ENCODE measurements at regions not wholly inside any gene's neighbourhood (a gene's known extent, or its start where the extent isn't known, plus 50 kb on each side); places are given as distances from the start of the nearest gene placed in this dataset.

- no peak for TF ChIP-seq CTCF (IDR thresholded peaks at IDR 0.05)
- TF ChIP-seq EP300 (IDR thresholded peaks at IDR 0.05; ENCODE audit: borderline replicate concordance in 1 of 2, low read depth in 1 of 2, low read length in 1 of 2): no peak
- TF ChIP-seq, protein P1, sequence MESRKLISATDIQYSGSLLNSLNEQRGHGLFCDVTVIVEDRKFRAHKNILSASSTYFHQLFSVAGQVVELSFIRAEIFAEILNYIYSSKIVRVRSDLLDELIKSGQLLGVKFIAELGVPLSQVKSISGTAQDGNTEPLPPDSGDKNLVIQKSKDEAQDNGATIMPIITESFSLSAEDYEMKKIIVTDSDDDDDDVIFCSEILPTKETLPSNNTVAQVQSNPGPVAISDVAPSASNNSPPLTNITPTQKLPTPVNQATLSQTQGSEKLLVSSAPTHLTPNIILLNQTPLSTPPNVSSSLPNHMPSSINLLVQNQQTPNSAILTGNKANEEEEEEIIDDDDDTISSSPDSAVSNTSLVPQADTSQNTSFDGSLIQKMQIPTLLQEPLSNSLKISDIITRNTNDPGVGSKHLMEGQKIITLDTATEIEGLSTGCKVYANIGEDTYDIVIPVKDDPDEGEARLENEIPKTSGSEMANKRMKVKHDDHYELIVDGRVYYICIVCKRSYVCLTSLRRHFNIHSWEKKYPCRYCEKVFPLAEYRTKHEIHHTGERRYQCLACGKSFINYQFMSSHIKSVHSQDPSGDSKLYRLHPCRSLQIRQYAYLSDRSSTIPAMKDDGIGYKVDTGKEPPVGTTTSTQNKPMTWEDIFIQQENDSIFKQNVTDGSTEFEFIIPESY (IDR thresholded peaks at IDR 0.05; ENCODE audit: borderline replicate concordance, low read depth): no peak
- TF ChIP-seq MAX (IDR thresholded peaks at IDR 0.05; ENCODE audit: low read depth): no peak
Observed at GRCh38 chr3:70531838-70532489, 219.5 kb upstream of the MDFIC2 start.
